ENCODE measurements at regions not wholly inside any gene's neighbourhood (a gene's known extent, or its start where the extent isn't known, plus 50 kb on each side); places are given as distances from the start of the nearest gene placed in this dataset.

GRCh38 chr11:98495016-98495415 lies 525.7 kb upstream of the CNTN5 start:
- TF ChIP-seq, protein P1, sequence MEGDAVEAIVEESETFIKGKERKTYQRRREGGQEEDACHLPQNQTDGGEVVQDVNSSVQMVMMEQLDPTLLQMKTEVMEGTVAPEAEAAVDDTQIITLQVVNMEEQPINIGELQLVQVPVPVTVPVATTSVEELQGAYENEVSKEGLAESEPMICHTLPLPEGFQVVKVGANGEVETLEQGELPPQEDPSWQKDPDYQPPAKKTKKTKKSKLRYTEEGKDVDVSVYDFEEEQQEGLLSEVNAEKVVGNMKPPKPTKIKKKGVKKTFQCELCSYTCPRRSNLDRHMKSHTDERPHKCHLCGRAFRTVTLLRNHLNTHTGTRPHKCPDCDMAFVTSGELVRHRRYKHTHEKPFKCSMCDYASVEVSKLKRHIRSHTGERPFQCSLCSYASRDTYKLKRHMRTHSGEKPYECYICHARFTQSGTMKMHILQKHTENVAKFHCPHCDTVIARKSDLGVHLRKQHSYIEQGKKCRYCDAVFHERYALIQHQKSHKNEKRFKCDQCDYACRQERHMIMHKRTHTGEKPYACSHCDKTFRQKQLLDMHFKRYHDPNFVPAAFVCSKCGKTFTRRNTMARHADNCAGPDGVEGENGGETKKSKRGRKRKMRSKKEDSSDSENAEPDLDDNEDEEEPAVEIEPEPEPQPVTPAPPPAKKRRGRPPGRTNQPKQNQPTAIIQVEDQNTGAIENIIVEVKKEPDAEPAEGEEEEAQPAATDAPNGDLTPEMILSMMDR (conservative IDR thresholded peaks at IDR 0.05), result no peak
- TF ChIP-seq EZH2 (IDR thresholded peaks at IDR 0.05; ENCODE audit: low read depth), result no peak

Data from PC-9 (cell line).